ENCODE measurements at regions not wholly inside any gene's neighbourhood (a gene's known extent, or its start where the extent isn't known, plus 50 kb on each side); places are given as distances from the start of the nearest gene placed in this dataset. TPM values are rescaled to one million over a fixed set of nuclear protein-coding genes. Genes with fewer than 3 reads are reported as not detected.

Small RNAs in the stretch of these regions (small RNA-seq; reads per million reads assigned to genes)
- gene AC138649.4 (ENCODE audit: insufficient read length, low read depth, low replicate concordance) (not detected), gene RN7SL495P (ENCODE audit: insufficient read length, low read depth, low replicate concordance) (not detected)
